CD14-positive monocyte (primary cell): ENCODE measurements at regions not wholly inside any gene's neighbourhood (a gene's known extent, or its start where the extent isn't known, plus 50 kb on each side); places are given as distances from the start of the nearest gene placed in this dataset.
"Not testable (repeated sequence)": the region's sequence is repeated elsewhere in the genome, so short reads cannot be mapped to it uniquely, and the experiment has no call there.

Source experiments
- DNase-seq, 3 donors: peaks; one replicate each; pipeline ENCODE4 v3.0.0-alpha.2; 2011 to 2022
- H2AFZ ChIP-seq: 2 replicates; pipeline ENCODE4 v1.6.0; 2012; ENCODE audit warnings: mild to moderate bottlenecking, low read depth, low read length, inconsistent platforms; ENCODE audit not compliant: insufficient read depth, poor library complexity, severe bottlenecking
- H3K27ac ChIP-seq, 2 donors: 1 replicate in 1 of 2; 2 replicates in 1 of 2; pipeline ENCODE4 v1.5.1; 2012 to 2013; ENCODE audit warnings: low read length in 2 of 2, control low read depth in 1 of 2, inconsistent platforms in 1 of 2, low read depth in 1 of 2, mild to moderate bottlenecking in 1 of 2
- H3K27me3 ChIP-seq, 2 donors: one replicate each; pipeline versions ENCODE4 v1.6.0 to v1.6.1; 2011 to 2013; ENCODE audit warnings: low read length in 2 of 2; ENCODE audit not compliant: control insufficient read depth in 2 of 2, insufficient read depth in 2 of 2
- H3K36me3 ChIP-seq, 2 donors: replicated peaks in 1 of 2; 1 replicate in 1 of 2; 2 replicates in 1 of 2; pipeline versions ENCODE4 v1.5.1 to v1.6.1; 2012 to 2013; ENCODE audit warnings: low read length in 2 of 2, control low read depth in 1 of 2, inconsistent platforms in 1 of 2, mild to moderate bottlenecking in 1 of 2; ENCODE audit not compliant: insufficient read depth in 2 of 2, control insufficient read depth in 1 of 2
- H3K4me1 ChIP-seq, 2 donors: 1 replicate in 1 of 2; 2 replicates in 1 of 2; pipeline versions ENCODE4 v1.5.1 to v1.6.1; 2012 to 2013; ENCODE audit warnings: low read length in 2 of 2, control low read depth in 1 of 2, inconsistent platforms in 1 of 2, mild to moderate bottlenecking in 1 of 2, moderate library complexity in 1 of 2; ENCODE audit not compliant: insufficient read depth in 2 of 2, control insufficient read depth in 1 of 2
- H3K4me2 ChIP-seq: replicated peaks from 2 replicates; pipeline ENCODE3; 2012; ENCODE audit warnings: low read length, moderate library complexity, mild to moderate bottlenecking; ENCODE audit not compliant: poor library complexity, severe bottlenecking; ENCODE audit errors: extremely low read depth
- H3K4me3 ChIP-seq, 3 experiments: fragments of 200-600 bp in 1 of 3; sonication (generic) in 1 of 3; replicated peaks in 1 of 3; 1 replicate in 2 of 3; 2 replicates in 1 of 3; pipeline ENCODE4 v1.5.1; 2011 to 2013; ENCODE audit warnings: low read length in 3 of 3, mild to moderate bottlenecking in 3 of 3, control low read depth in 2 of 3, low read depth in 2 of 3, inconsistent platforms in 1 of 3, moderate library complexity in 1 of 3
- H3K79me2 ChIP-seq: 2 replicates; pipeline ENCODE4 v1.6.0; 2012; ENCODE audit warnings: mild to moderate bottlenecking, control low read depth, inconsistent platforms, low read length, moderate library complexity; ENCODE audit not compliant: insufficient read depth
- H3K9ac ChIP-seq: 2 replicates; pipeline ENCODE4 v1.6.0; 2017; ENCODE audit warnings: low read length, mild to moderate bottlenecking; ENCODE audit not compliant: insufficient read depth, poor library complexity, severe bottlenecking
- H3K9me3 ChIP-seq, 2 donors: replicated peaks in 1 of 2; 1 replicate in 1 of 2; 2 replicates in 1 of 2; pipeline versions ENCODE4 v1.5.1 to v1.6.1; 2012 to 2013; ENCODE audit warnings: low read length in 2 of 2, control low read depth in 1 of 2; ENCODE audit not compliant: control insufficient read depth in 1 of 2, insufficient read depth in 1 of 2
- H4K20me1 ChIP-seq: 2 replicates; pipeline ENCODE4 v1.6.0; 2012; ENCODE audit warnings: mild to moderate bottlenecking, low read length, control low read depth, moderate library complexity; ENCODE audit not compliant: insufficient read depth
- H3K27ac Mint-ChIP-seq, 7 donors: one replicate each; pipeline ENCODE4 v1.8.0; 2020; ENCODE audit warnings: mild to moderate bottlenecking in 7 of 7, mixed read lengths in 7 of 7, moderate library complexity in 6 of 7, inconsistent platforms in 2 of 7
- H3K27me3 Mint-ChIP-seq, 3 donors: one replicate each; pipeline ENCODE4 v1.8.0; 2021 to 2022; ENCODE audit warnings: low read depth in 3 of 3, mild to moderate bottlenecking in 3 of 3, mixed read lengths in 3 of 3, moderate library complexity in 3 of 3, inconsistent platforms in 1 of 3
- H3K36me3 Mint-ChIP-seq, 2 donors: one replicate each; pipeline ENCODE4 v1.8.0; 2020; ENCODE audit warnings: mixed read lengths in 2 of 2, inconsistent platforms in 1 of 2, mild to moderate bottlenecking in 1 of 2
- H3K4me1 Mint-ChIP-seq: one replicate; pipeline ENCODE4 v1.8.0; 2020; ENCODE audit warnings: mild to moderate bottlenecking, mixed read lengths
- H3K4me3 Mint-ChIP-seq, 2 donors: one replicate each; pipeline ENCODE4 v1.8.0; 2020; ENCODE audit warnings: mild to moderate bottlenecking in 2 of 2, mixed read lengths in 2 of 2, moderate library complexity in 1 of 2
- H3K9me3 Mint-ChIP-seq, 7 donors: one replicate each; pipeline ENCODE4 v1.8.0; 2020 to 2022; ENCODE audit warnings: mixed read lengths in 7 of 7, mild to moderate bottlenecking in 6 of 7, moderate library complexity in 6 of 7, inconsistent platforms in 2 of 7
- CTCF ChIP-seq: fragments of 200-600 bp; IDR thresholded peaks from one replicate; pipeline ENCODE4 v1.8.0; 2022; ENCODE audit warnings: antibody characterized with exemption, mild to moderate bottlenecking
- WGBS: methylation state at CpG from one replicate; pipeline ENCODE4 v1.1.5; 2013; ENCODE audit warnings: missing lambda C conversion rate; ENCODE audit not compliant: insufficient coverage; 5-methylcytosine and 5-hydroxymethylcytosine counted together
- intact Hi-C, 2 donors: fragments of 100-400 bp; cut with micrococcal nuclease; formaldehyde crosslinking; loops; one replicate each; pipeline versions ENCODE4 v1.15.0 to v1.15.1; 2023

- H2AFZ ChIP-seq, result no peak overlapping the region
- no peaks in the 10 kb centered on the region for H3K4me1 ChIP-seq
- no peaks in the 10 kb centered on the region for H3K36me3 ChIP-seq
- Mint-ChIP-seq H3K27ac (no peak overlapping the region), H3K4me1 (no peaks in the 10 kb centered on the region), H3K9me3 (peaks cover 0 to 16% (median 4%) of the 10 kb centered on the region in 7 donors), H3K27me3 (peaks cover 0 to 3% (median 2%) of the 10 kb centered on the region in 3 donors), H3K4me3 (no peak overlapping the region), H3K36me3 (no peaks in the 10 kb centered on the region)
- intact Hi-C loops, result no loop called here
- 100% methylated on average over 1 of the region's 1 CpG for WGBS
- H3K79me2 ChIP-seq, result no peaks in the 10 kb centered on the region
- no peak overlapping the region for H3K4me2 ChIP-seq
- no peak overlapping the region for H3K4me3 ChIP-seq
- H4K20me1 ChIP-seq, result no peaks in the 10 kb centered on the region
- H3K27me3 ChIP-seq, result no peaks in the 10 kb centered on the region
- no peak for DNase-seq
- no peak for TF ChIP-seq CTCF
- H3K9ac ChIP-seq, result no peak overlapping the region
- H3K9me3 ChIP-seq, result peaks cover 0 to 6% of the 10 kb centered on the region in 2 donors
- no peak overlapping the region for H3K27ac ChIP-seq
Observed at GRCh38 chr5:25669645-25670401, 1025.0 kb upstream of the CDH10 start.

GRCh38 chr5:25662610-25663009, 1017.8 kb upstream of the CDH10 start:
- Mint-ChIP-seq H3K27me3 (peaks cover 0 to 2% (median 0%) of the 10 kb centered on the region in 3 donors), H3K4me3 (no peak overlapping the region), H3K36me3 (no peaks in the 10 kb centered on the region), H3K4me1 (no peaks in the 10 kb centered on the region), H3K9me3 (peaks cover 1 to 12% (median 4%) of the 10 kb centered on the region in 7 donors), H3K27ac (no peak overlapping the region)
- DNase-seq, result no peak
- H3K9me3 ChIP-seq, result peaks cover 9 to 11% of the 10 kb centered on the region in 2 donors
- H3K79me2 ChIP-seq, result no peaks in the 10 kb centered on the region
- intact Hi-C loops, result no loop called here
- TF ChIP-seq CTCF, result no peak
- H3K36me3 ChIP-seq, result no peaks in the 10 kb centered on the region
- H3K27ac ChIP-seq, result no peak overlapping the region
- H3K4me3 ChIP-seq, result no peak overlapping the region
- H3K9ac ChIP-seq, result no peak overlapping the region
- no CpG with 5 or more reads among the region's 2 CpGs for WGBS
- H3K4me2 ChIP-seq, result no peak overlapping the region
- H3K27me3 ChIP-seq, result no peaks in the 10 kb centered on the region
- H2AFZ ChIP-seq, result no peak overlapping the region
- no peaks in the 10 kb centered on the region for H4K20me1 ChIP-seq
- H3K4me1 ChIP-seq, result no peaks in the 10 kb centered on the region

GRCh38 chr5:25650316-25650715, 1005.5 kb upstream of the CDH10 start:
- H3K9ac ChIP-seq, H3K27me3 Mint-ChIP-seq, H3K4me1 Mint-ChIP-seq, H3K4me3 ChIP-seq, H4K20me1 ChIP-seq, H3K36me3 ChIP-seq, H3K4me1 ChIP-seq, DNase-seq, H3K9me3 ChIP-seq, intact Hi-C loops, H3K27ac Mint-ChIP-seq, H3K36me3 Mint-ChIP-seq, H3K27ac ChIP-seq, H3K27me3 ChIP-seq, H3K4me2 ChIP-seq, H3K79me2 ChIP-seq, H3K4me3 Mint-ChIP-seq, H2AFZ ChIP-seq: not testable (repeated sequence)
- H3K9me3 Mint-ChIP-seq, result peaks cover 5 to 22% (median 13%) of the 10 kb centered on the region in 7 donors
- 100% methylated on average over 1 of the region's 7 CpGs for WGBS
